Endodermal cell (in vitro differentiated cells): ENCODE measurements at regions not wholly inside any gene's neighbourhood (a gene's known extent, or its start where the extent isn't known, plus 50 kb on each side); places are given as distances from the start of the nearest gene placed in this dataset.

ENCODE experiments used
- DNase-seq: peaks from one replicate; pipeline ENCODE4 v3.0.0-alpha.2; 2017
- H3K27ac ChIP-seq: 2 replicates; pipeline ENCODE4 v1.5.1; 2013; ENCODE audit warnings: mild to moderate bottlenecking, low read depth, low read length, moderate library complexity
- H3K27me3 ChIP-seq: 2 replicates; pipeline ENCODE4 v1.6.1; 2013; ENCODE audit warnings: mild to moderate bottlenecking, low read length, moderate library complexity; ENCODE audit not compliant: insufficient read depth, control insufficient read depth, poor library complexity, severe bottlenecking
- H3K36me3 ChIP-seq: 2 replicates; pipeline ENCODE4 v1.7.0; 2013; ENCODE audit warnings: mild to moderate bottlenecking, low read length, moderate library complexity; ENCODE audit not compliant: control insufficient read depth, insufficient read depth
- H3K4me1 ChIP-seq: one replicate; pipeline ENCODE4 v1.7.0; 2013; ENCODE audit warnings: low read length; ENCODE audit not compliant: control insufficient read depth, insufficient read depth
- H3K4me3 ChIP-seq: 2 replicates; pipeline ENCODE4 v1.5.1; 2013; ENCODE audit warnings: mild to moderate bottlenecking, low read length, moderate library complexity
- H3K9ac ChIP-seq: 2 replicates; pipeline ENCODE4 v1.6.1; 2013; ENCODE audit warnings: mild to moderate bottlenecking, low read length, moderate library complexity; ENCODE audit not compliant: poor library complexity, severe bottlenecking; ENCODE audit errors: extremely low read depth
- H3K9me3 ChIP-seq: 2 replicates; pipeline ENCODE4 v1.6.1; 2013; ENCODE audit warnings: mild to moderate bottlenecking, low read length, moderate library complexity; ENCODE audit not compliant: control insufficient read depth
- H3K27ac Mint-ChIP-seq: 2 replicates; pipeline ENCODE4 v1.8.0; 2020; ENCODE audit warnings: mixed read lengths
- H3K27me3 Mint-ChIP-seq: 2 replicates; pipeline ENCODE4 v1.8.0; 2021; ENCODE audit warnings: mild to moderate bottlenecking, mixed read lengths; ENCODE audit not compliant: insufficient read depth
- H3K36me3 Mint-ChIP-seq: 2 replicates; pipeline ENCODE4 v1.8.0; 2020; ENCODE audit warnings: low read depth, mixed read lengths
- H3K4me1 Mint-ChIP-seq: 2 replicates; pipeline ENCODE4 v1.8.0; 2020; ENCODE audit warnings: mixed read lengths
- H3K4me3 Mint-ChIP-seq: 2 replicates; pipeline ENCODE4 v1.8.0; 2020; ENCODE audit warnings: mild to moderate bottlenecking, moderate library complexity, mixed read lengths
- H3K9me3 Mint-ChIP-seq: 2 replicates; pipeline ENCODE4 v1.8.0; 2020; ENCODE audit warnings: mild to moderate bottlenecking, mixed read lengths
- WGBS, 2 experiments: methylation state at CpG; one replicate each; pipeline versions ENCODE4 v1.1.5 to v1.1.7; 2013; ENCODE audit warnings: missing lambda C conversion rate in 2 of 2, mixed read lengths in 1 of 2; ENCODE audit not compliant: insufficient coverage in 1 of 2, insufficient read length in 1 of 2; 5-methylcytosine and 5-hydroxymethylcytosine counted together
- TF ChIP-seq, protein P1 (sequence below): fragments of 200-600 bp; sonication (generic); conservative IDR thresholded peaks from 2 replicates; pipeline ENCODE4 v1.5.0; 2021; ENCODE audit warnings: antibody characterized with exemption, mild to moderate bottlenecking

GRCh38 chr4:161260819-161261218 is 903.0 kb downstream of the FSTL5 start:
- 100% methylated on average over 1 of the region's 1 CpG; no CpG with 5 or more reads in 1 of the 2 experiments for WGBS, 2 experiments

DNA sequence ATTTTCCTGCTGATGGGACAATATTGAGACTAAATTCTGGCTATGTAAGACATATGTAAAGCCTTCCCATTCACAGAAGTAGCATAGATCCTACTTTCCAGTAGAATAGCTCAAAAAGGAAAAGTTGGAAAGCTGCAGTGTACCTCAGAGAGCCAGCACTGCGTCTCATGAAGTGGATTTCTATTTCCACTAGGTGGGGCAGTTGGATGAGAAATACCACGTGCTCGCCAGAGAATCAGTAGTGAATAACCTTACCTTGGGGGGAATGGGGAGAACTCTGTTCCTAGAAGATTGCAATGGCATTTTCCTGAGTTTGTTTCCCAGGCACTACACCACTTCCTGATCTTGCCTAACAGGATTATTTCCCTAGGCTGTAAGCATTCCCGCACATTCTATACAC is 907.1 kb downstream of the FSTL5 start:
- DNase-seq, result peak; percentile 58
- H3K9ac ChIP-seq, result no peak overlapping the region
- WGBS, 2 experiments, result 88 to 100% methylated on average over 3 to 4 of the region's 4 CpGs
- Mint-ChIP-seq H3K9me3 (peaks cover 39% of the 10 kb centered on the region), H3K36me3 (peaks cover 8% of the 10 kb centered on the region), H3K27ac (no peak overlapping the region), H3K4me1 (no peaks in the 10 kb centered on the region), H3K4me3 (no peak overlapping the region), H3K27me3 (no peaks in the 10 kb centered on the region)
- no peaks in the 10 kb centered on the region for H3K27me3 ChIP-seq
- no peak overlapping the region for H3K27ac ChIP-seq
- TF ChIP-seq, protein P1, sequence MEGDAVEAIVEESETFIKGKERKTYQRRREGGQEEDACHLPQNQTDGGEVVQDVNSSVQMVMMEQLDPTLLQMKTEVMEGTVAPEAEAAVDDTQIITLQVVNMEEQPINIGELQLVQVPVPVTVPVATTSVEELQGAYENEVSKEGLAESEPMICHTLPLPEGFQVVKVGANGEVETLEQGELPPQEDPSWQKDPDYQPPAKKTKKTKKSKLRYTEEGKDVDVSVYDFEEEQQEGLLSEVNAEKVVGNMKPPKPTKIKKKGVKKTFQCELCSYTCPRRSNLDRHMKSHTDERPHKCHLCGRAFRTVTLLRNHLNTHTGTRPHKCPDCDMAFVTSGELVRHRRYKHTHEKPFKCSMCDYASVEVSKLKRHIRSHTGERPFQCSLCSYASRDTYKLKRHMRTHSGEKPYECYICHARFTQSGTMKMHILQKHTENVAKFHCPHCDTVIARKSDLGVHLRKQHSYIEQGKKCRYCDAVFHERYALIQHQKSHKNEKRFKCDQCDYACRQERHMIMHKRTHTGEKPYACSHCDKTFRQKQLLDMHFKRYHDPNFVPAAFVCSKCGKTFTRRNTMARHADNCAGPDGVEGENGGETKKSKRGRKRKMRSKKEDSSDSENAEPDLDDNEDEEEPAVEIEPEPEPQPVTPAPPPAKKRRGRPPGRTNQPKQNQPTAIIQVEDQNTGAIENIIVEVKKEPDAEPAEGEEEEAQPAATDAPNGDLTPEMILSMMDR, result peak; percentile 69
- H3K36me3 ChIP-seq, result no peaks in the 10 kb centered on the region
- H3K4me3 ChIP-seq, result peak overlapping the region; percentile 19
- H3K4me1 ChIP-seq, result no peaks in the 10 kb centered on the region
- H3K9me3 ChIP-seq, result peaks cover 41% of the 10 kb centered on the region

More at GRCh38 chr4:161260819-161261218, 903.0 kb downstream of the FSTL5 start:
- Mint-ChIP-seq H3K4me3 (no peak overlapping the region), H3K4me1 (peaks cover 2% of the 10 kb centered on the region), H3K36me3 (peaks cover 8% of the 10 kb centered on the region), H3K9me3 (peaks cover 16% of the 10 kb centered on the region), H3K27me3 (no peaks in the 10 kb centered on the region), H3K27ac (no peak overlapping the region)
- H3K4me3 ChIP-seq, result no peak overlapping the region
- H3K4me1 ChIP-seq, result no peaks in the 10 kb centered on the region
- TF ChIP-seq, protein P1, result no peak
- DNase-seq, result no peak
- no peaks in the 10 kb centered on the region for H3K27me3 ChIP-seq
- no peaks in the 10 kb centered on the region for H3K36me3 ChIP-seq
- no peak overlapping the region for H3K27ac ChIP-seq
- H3K9ac ChIP-seq, result no peak overlapping the region
- peaks cover 17% of the 10 kb centered on the region for H3K9me3 ChIP-seq

DNA sequence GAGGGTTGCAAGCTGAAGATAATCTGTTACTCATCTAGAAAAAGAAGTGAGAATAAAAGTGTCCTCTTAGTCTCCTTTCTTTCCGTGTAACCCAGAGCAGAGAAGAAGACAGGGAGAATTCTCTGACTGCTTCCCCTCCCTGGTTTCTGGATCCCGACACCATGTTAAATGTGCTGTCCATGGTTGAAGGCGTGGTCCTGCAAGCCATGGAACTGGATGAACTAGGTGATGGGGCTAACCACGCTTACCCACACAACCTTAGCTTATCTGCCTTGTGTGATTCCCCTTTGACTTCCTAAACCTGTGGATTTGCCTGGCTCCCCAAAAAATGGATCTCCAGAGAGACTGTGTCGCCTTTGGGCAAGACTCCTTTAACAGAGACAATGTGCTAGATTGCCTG is 907.6 kb downstream of the FSTL5 start:
- H3K27me3 Mint-ChIP-seq, result no peaks in the 10 kb centered on the region
- peaks cover 39% of the 10 kb centered on the region for H3K9me3 Mint-ChIP-seq
- H3K36me3 Mint-ChIP-seq, result peaks cover 8% of the 10 kb centered on the region
- H3K27me3 ChIP-seq, result no peaks in the 10 kb centered on the region
- TF ChIP-seq, protein P1, result no peak
- no peaks in the 10 kb centered on the region for H3K36me3 ChIP-seq
- no peak overlapping the region for H3K4me3 Mint-ChIP-seq
- H3K4me1 ChIP-seq, result no peaks in the 10 kb centered on the region
- H3K27ac ChIP-seq, result no peak overlapping the region
- H3K4me1 Mint-ChIP-seq, result no peaks in the 10 kb centered on the region
- DNase-seq, result no peak
- peak overlapping the region; percentile 19 for H3K4me3 ChIP-seq
- no peak overlapping the region for H3K9ac ChIP-seq
- WGBS, 2 experiments, result 89 to 100% methylated on average over 1 to 5 of the region's 5 CpGs
- no peak overlapping the region for H3K27ac Mint-ChIP-seq
- H3K9me3 ChIP-seq, result peaks cover 41% of the 10 kb centered on the region
